Activated CD4-positive, alpha-beta T cell treated with anti-CD3 and anti-CD28 coated beads, Interleukin-2, amount 10 ng/mL, durations not matched to agents 7 days and 5 days (primary cell): ENCODE measurements at regions not wholly inside any gene's neighbourhood (a gene's known extent, or its start where the extent isn't known, plus 50 kb on each side); places are given as distances from the start of the nearest gene placed in this dataset.

Source experiments
- CTCF ChIA-PET: fragments of 350-600 bp; sonication (Branson Sonifier 250); formaldehyde crosslinking; loops from one replicate; lab custom pipeline; 2021; ENCODE audit warnings: antibody characterized with exemption; lab: Charles Lee
- POLR2A ChIA-PET: fragments of 350-600 bp; sonication (Branson Sonifier 250); formaldehyde crosslinking; loops from one replicate; lab custom pipeline; 2021; ENCODE audit warnings: antibody characterized with exemption; lab: Charles Lee
- DNase-seq: peaks from one replicate; pipeline ENCODE4 v3.0.0-alpha.2; 2020
- H3K27ac Mint-ChIP-seq: one replicate; pipeline ENCODE4 v1.8.0; 2021; ENCODE audit warnings: mild to moderate bottlenecking, moderate library complexity, mixed read lengths
- H3K27me3 Mint-ChIP-seq: one replicate; pipeline ENCODE4 v1.8.0; 2021; ENCODE audit warnings: mixed read lengths
- H3K36me3 Mint-ChIP-seq: one replicate; pipeline ENCODE4 v1.8.0; 2021; ENCODE audit warnings: low read depth, mixed read lengths
- H3K4me1 Mint-ChIP-seq: one replicate; pipeline ENCODE4 v1.8.0; 2021; ENCODE audit warnings: mixed read lengths
- H3K4me3 Mint-ChIP-seq: one replicate; pipeline ENCODE4 v1.8.0; 2021; ENCODE audit warnings: mild to moderate bottlenecking, moderate library complexity, mixed read lengths
- H3K9me3 Mint-ChIP-seq: one replicate; pipeline ENCODE4 v1.8.0; 2021; ENCODE audit warnings: mixed read lengths

DNA sequence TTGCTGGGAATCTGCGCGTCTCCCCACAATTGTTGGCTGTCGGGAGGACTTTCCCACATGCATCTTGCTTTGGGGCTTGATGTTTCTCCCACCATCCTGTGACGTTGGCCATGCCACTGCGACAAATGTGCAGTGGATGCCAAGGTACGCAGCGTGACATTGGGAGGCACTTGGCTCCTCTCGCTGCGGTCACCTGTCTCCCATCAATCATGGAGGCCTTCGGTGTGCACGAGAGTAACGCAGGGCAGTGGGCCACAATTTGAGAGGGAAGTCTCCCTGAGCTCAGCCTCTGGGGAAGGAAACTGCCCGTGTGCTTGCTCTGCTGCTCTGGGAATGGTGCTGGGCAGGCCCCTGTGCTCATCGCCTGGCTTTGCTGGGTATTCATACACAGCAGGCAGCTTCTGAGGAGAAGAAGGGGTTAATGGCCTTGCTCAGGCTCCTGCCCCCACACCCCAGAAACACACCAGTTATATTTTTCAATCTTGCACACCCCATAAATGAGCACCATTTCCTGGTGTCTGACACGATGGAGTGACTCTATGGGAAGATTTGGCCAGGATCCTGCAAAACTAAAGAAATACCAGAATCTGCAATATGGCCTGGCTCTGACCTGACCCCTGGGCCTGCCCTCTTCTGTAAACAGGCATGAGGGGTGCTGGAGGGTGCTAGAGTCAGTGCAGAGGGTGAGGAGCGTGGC, 153.5 kb downstream of the ADAMTS15 start:
- Mint-ChIP-seq H3K9me3 (no peaks in the 10 kb centered on the region), H3K4me3 (no peak overlapping the region), H3K27ac (no peak overlapping the region), H3K27me3 (no peaks in the 10 kb centered on the region), H3K36me3 (no peaks in the 10 kb centered on the region), H3K4me1 (no peaks in the 10 kb centered on the region)
- DNase-seq, result no peak
- CTCF ChIA-PET, result no interaction called here
- POLR2A ChIA-PET, result no interaction called here

DNA sequence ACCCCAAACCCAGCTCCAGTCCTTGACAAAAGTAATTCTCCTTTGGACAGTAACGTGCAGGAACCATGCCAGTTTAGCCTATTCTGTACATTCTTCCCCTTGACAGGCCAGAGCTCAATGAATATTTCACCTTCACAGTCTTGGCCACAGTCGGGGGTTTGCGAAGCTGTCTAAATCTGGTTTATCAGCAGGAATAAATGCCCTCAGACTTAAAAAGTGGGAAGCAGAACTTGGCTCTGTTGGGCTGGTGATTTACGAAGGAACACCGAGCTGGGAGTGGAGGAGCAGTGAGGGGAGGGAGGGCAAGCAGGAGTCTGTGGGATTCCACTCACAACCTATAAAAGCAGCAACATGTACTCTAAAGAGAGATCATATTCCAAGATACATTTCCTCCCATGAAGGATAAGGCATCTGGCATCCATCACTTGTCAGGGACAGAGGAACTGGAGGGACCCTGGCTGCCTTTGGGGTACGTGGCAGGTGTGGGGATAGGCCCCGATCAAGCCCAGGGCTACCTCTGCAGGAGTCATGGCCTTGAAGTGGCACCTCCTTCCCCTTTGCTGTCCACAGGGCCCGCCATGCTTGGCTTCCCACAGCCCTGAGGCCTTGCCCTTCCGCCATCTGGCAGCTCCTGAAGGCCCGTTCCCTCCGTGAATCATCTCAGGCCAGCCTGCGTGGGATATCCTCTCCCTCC, 154.3 kb downstream of the ADAMTS15 start:
- Mint-ChIP-seq H3K27ac (no peak overlapping the region), H3K27me3 (no peaks in the 10 kb centered on the region), H3K36me3 (no peaks in the 10 kb centered on the region), H3K9me3 (no peaks in the 10 kb centered on the region), H3K4me3 (no peak overlapping the region), H3K4me1 (no peaks in the 10 kb centered on the region)
- ChIA-PET CTCF (no interaction called here), POLR2A (no interaction called here)
- DNase-seq, result no peak

DNA sequence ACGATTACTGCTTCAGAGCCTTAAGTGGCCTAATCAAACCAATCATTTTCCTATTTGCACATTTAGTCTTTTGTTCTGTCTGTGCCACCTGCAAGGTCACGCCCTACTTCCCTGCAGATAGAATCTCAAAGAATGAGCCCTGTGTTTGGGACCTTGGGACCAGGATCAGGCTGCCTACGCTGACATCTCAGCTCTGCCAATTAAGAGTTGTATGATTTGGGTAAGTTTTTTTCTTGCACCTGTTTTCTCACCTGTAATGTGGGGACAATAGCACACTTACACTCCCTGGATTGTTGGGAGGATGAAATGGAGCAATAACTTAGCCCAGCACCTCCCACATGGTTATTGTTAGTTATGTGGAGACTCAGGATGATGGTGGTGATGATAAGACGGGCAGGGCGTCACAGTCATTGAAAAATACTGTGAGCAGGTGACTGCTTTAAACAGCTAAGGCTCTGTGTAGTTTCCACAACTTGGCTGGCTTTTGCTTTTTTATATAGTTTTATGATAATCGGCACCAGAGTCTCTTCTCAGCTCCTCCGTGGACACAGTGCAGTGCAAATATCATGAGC, 155.0 kb downstream of the ADAMTS15 start:
- ChIA-PET POLR2A (no interaction called here), CTCF (no interaction called here)
- no peak for DNase-seq
- no peak overlapping the region for H3K4me3 Mint-ChIP-seq
- H3K27me3 Mint-ChIP-seq, result no peaks in the 10 kb centered on the region
- H3K9me3 Mint-ChIP-seq, result no peaks in the 10 kb centered on the region
- no peaks in the 10 kb centered on the region for H3K4me1 Mint-ChIP-seq
- H3K36me3 Mint-ChIP-seq, result no peaks in the 10 kb centered on the region
- no peak overlapping the region for H3K27ac Mint-ChIP-seq

DNA sequence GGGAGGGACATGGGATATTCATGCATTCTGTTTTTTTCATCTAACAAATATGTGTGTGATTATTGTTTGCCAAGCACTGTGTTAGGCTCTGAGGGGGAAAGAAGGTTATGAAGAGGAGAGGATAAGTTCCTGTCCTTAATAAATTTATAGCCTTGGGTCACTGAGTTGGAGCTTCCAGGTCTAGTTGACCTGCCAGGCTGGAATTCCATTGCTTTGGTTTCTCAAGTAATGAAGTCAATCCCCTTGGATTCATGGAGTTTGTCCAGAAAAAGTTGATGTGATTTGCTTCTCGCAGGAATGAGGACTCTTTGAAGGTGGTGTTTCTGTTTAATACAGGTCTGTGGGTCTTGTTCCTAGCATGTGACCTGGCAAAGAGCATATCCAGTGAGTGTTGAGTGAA, 156.2 kb downstream of the ADAMTS15 start:
- Mint-ChIP-seq H3K27me3 (no peaks in the 10 kb centered on the region), H3K4me1 (no peaks in the 10 kb centered on the region), H3K36me3 (no peaks in the 10 kb centered on the region), H3K4me3 (no peak overlapping the region), H3K9me3 (no peaks in the 10 kb centered on the region), H3K27ac (no peak overlapping the region)
- DNase-seq, result no peak
- POLR2A ChIA-PET, result no interaction called here
- CTCF ChIA-PET, result no interaction called here

DNA sequence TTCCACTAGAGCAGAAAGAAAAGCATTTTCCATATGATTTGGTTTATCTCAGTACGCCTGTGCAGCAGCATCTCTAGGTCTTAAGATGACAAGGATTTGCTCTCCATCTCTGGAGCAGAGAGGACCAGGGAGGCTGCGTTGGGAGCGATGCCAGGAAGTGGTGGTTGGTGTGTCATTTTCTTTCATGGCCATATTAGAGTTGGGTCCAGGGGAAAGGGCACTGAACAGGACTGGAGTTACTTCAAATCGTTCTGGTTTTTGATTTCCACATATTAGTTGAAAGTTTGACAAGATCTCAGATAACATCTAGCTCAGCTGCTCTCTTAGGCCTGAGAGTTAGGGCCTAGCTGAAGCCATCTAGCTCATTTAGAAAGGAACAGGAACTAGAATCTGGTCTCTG, 157.7 kb downstream of the ADAMTS15 start:
- ChIA-PET POLR2A (no interaction called here), CTCF (no interaction called here)
- no peaks in the 10 kb centered on the region for H3K36me3 Mint-ChIP-seq
- H3K4me1 Mint-ChIP-seq, result no peaks in the 10 kb centered on the region
- no peak overlapping the region for H3K27ac Mint-ChIP-seq
- H3K27me3 Mint-ChIP-seq, result no peaks in the 10 kb centered on the region
- no peak overlapping the region for H3K4me3 Mint-ChIP-seq
- no peak for DNase-seq
- H3K9me3 Mint-ChIP-seq, result no peaks in the 10 kb centered on the region

DNA sequence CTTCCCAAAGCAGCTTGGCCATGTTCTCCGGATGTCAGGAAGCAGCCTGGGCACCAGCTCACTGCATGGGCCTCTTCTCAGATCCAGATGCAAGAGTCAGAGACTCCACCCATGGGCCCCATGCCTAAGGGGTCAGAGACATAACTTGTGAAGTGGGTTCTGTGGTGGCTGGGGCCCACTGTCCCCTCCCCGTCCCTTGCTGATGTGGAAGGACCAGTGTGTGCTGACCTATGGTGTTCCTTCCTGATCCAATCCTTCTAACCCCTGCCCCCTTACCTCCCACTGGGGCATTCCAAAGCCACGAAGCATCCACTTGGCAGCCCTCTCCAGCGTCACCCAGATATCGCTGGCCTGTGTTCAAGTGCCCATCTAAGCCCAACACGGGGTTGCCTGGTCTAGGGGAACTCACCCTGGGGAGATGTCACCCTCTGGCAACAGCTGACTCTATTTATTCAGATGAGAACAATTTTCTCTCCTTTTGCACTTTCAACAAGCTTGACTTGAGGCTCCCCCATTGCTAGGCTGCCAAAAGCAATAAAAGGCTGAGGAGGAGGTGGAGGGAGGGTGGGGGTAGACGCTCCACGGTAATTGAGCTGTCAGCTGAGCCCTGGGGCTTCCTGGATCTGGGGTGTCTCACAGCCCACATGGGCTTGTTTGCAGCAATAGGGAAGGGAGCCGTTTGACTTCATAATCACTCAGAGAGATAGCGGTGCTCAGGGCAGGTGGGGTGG, 158.5 kb downstream of the ADAMTS15 start:
- ChIA-PET POLR2A (no interaction called here), CTCF (no interaction called here)
- Mint-ChIP-seq H3K4me3 (no peak overlapping the region), H3K27me3 (no peaks in the 10 kb centered on the region), H3K9me3 (no peaks in the 10 kb centered on the region), H3K4me1 (no peaks in the 10 kb centered on the region), H3K36me3 (no peaks in the 10 kb centered on the region), H3K27ac (no peak overlapping the region)
- DNase-seq, result no peak

DNA sequence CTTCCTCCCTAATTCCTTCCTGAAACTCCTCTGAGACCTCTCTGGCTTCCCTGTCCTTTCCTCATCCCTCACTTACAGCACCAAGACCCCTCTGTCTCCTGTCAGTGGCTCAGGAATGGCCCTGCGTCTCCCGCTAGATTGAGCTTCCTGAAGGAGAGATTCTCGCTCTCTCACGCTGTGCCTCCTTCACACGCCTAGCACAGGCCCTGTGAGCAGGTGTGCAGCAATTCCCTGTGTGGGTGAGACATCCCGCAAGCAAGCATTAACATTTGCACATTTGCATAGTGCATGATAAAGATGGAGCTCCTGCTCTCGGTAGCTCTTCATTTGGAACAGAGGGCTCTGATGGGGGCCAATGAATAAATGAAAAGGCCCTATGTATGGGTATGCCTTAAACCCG, 159.8 kb downstream of the ADAMTS15 start:
- ChIA-PET CTCF (interaction anchor here (0.9 to 1.7 kb wide), 3 partner anchors 16 to 52 kb away, joined by 3 read pairs; no protein-coding TSS in a partner anchor), POLR2A (no interaction called here)
- no peaks in the 10 kb centered on the region for H3K36me3 Mint-ChIP-seq
- no peak overlapping the region for H3K4me3 Mint-ChIP-seq
- DNase-seq, result no peak
- H3K27me3 Mint-ChIP-seq, result no peaks in the 10 kb centered on the region
- H3K9me3 Mint-ChIP-seq, result no peaks in the 10 kb centered on the region
- no peaks in the 10 kb centered on the region for H3K4me1 Mint-ChIP-seq
- H3K27ac Mint-ChIP-seq, result no peak overlapping the region

DNA sequence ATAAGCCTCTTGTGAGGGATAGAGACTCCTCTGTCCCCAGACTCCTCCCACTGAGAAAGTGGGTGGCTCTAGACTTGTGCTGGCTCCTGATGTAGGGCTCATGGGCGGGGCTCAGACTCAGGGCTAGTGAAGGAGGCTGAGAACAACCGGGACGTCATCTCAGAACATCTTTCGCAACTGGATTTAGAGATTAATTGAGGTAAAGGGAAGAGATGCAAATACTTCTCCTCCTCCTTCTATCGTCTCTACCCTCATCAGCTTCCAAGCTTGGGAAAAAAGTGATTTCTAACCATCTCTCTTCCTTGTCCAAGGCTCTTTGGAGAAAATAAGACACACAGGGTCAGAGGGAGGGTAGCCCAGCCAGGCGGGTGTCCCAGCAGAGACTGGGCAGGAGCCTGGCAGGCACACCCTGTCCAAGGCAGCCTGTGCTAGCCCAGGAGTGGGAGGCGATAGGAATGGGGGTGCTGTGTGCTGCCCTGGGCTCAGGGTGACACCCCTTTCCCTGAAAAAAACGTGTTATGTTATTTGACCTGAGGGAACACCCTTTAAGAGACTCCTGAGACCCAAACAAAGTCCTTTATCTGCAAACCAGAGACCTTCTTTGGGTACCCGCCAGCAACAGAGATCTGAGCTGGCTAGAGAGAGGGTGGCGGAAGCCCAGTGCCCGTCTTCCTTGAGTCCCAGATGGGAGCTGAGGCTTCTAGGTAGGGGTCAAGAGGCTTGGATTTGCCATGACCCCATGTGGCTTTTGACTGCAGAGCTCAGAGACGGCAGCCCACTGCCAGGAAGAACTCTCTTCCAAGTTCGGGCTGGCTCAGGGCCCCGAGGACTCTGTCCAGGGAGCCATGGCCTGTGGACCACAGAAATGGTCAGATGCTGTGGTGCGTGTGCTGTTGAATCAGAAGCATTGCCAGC, 160.9 kb downstream of the ADAMTS15 start:
- ChIA-PET CTCF (interaction anchor here (1.0 to 1.7 kb wide), 2 partner anchors 22 to 53 kb away, joined by 3 read pairs; no protein-coding TSS in a partner anchor), POLR2A (no interaction called here)
- Mint-ChIP-seq H3K27me3 (no peaks in the 10 kb centered on the region), H3K9me3 (no peaks in the 10 kb centered on the region), H3K36me3 (no peaks in the 10 kb centered on the region), H3K4me1 (no peaks in the 10 kb centered on the region), H3K4me3 (no peak overlapping the region), H3K27ac (no peak overlapping the region)
- no peak for DNase-seq

DNA sequence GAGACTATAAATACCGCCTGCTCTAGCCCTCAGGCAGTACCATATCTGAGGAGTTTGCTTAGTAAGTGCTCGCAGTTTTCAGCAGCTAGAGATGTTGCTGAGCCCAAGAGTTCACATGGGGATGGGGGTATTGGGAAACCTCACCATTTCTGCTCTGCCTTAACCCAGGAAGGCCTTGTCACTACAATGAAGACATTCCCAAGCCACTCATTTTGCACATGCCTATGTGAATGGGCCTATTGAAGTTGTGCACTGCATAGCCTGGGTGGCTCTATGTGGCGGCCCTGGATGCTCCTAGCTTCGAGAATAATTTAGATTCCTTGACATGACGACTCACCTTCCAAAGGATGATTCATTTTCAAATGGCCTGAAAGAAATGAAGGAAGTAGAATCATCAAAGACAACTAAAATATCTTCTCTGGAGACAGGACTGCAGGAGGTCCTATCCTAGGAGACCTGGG, 163.4 kb downstream of the ADAMTS15 start:
- no peaks in the 10 kb centered on the region for H3K36me3 Mint-ChIP-seq
- ChIA-PET CTCF (no interaction called here), POLR2A (no interaction called here)
- DNase-seq, result no peak
- no peaks in the 10 kb centered on the region for H3K4me1 Mint-ChIP-seq
- H3K9me3 Mint-ChIP-seq, result no peaks in the 10 kb centered on the region
- H3K27me3 Mint-ChIP-seq, result no peaks in the 10 kb centered on the region
- H3K4me3 Mint-ChIP-seq, result no peak overlapping the region
- no peak overlapping the region for H3K27ac Mint-ChIP-seq

DNA sequence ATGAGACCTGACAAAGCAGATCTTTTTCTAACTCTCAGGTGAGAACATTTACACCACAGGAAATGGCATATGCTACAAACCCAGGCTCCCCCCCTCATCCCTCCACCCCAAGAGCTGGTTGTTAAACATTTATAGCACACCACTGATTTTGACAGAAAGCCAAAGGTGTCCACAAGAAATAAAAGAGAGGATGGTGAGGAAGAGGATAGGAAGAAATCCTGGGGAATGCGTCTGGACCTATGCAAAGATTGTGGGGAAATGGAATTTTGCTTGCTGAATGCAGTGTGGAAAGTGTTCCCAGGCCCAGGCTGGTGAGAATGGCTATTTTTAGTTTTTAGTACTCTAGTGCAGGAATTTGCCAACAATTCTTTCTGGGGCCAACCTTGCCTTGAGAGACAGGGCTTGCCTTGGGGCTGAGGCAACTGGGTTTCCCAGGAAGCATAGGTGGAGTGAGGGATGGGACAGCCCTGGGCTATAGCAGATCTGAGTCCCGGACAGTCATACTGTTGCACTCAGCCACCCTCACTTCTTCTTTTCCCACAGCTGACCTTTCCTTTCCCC, 163.9 kb downstream of the ADAMTS15 start:
- H3K9me3 Mint-ChIP-seq, result no peaks in the 10 kb centered on the region

DNA sequence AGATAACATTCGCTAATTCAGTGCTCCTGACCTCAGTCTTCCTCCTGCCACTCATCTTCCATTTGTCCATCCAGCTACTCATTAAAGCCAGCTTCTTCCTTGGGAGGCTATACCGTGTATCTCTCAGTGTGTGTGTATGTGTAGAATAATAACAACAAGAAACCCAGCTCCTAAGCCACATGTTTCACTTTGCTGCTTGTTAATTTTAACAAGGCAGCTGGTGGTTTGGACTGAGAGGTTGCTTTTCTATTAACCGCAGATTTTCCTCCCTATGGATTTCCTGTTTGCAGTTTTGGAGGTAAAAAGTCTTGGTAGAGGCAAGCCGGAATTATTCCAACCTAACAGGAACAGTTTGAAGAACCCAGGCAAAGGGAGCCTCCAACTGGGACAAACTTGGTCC, 165.0 kb downstream of the ADAMTS15 start:
- POLR2A ChIA-PET, result no interaction called here
- H3K27ac Mint-ChIP-seq, result no peak overlapping the region
- CTCF ChIA-PET, result interaction anchor here (1.0 kb wide), 1 partner anchor 37 kb away, joined by 4 read pairs; no protein-coding TSS in a partner anchor
- H3K9me3 Mint-ChIP-seq, result no peaks in the 10 kb centered on the region
- peaks cover 3% of the 10 kb centered on the region for H3K27me3 Mint-ChIP-seq
- no peak overlapping the region for H3K4me3 Mint-ChIP-seq
- no peak for DNase-seq
- H3K4me1 Mint-ChIP-seq, result no peaks in the 10 kb centered on the region
- no peaks in the 10 kb centered on the region for H3K36me3 Mint-ChIP-seq

More for the DNA sequence above, 163.9 kb downstream of the ADAMTS15 start:
- Mint-ChIP-seq H3K4me3 (no peak overlapping the region), H3K4me1 (no peaks in the 10 kb centered on the region), H3K36me3 (no peaks in the 10 kb centered on the region), H3K27ac (no peak overlapping the region), H3K27me3 (no peaks in the 10 kb centered on the region)
- POLR2A ChIA-PET, result no interaction called here
- DNase-seq, result no peak
- CTCF ChIA-PET, result interaction anchor here (1.0 kb wide), 1 partner anchor 38 kb away, joined by 4 read pairs; no protein-coding TSS in a partner anchor

DNA sequence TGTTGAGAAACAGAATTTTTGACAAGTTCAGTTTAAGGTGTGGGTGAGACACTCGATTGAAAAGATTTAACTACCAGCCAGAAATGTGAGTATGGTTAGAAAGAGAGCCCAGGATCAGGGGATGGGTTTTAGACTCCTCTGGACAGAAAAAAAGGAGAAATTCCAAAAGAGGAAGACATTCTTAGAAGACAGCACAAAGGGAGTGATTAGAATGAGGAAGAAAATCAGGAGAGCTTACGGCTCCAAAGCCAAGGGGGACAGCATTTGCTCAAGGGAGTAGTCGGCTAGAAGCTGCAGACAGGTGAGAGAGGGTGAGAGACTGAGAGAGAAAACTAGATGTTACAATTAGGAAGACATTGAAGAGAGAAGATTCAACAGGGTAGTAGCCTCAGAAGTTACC, 166.1 kb downstream of the ADAMTS15 start:
- no peak overlapping the region for H3K27ac Mint-ChIP-seq
- DNase-seq, result no peak
- ChIA-PET POLR2A (no interaction called here), CTCF (no interaction called here)
- H3K27me3 Mint-ChIP-seq, result peaks cover 6% of the 10 kb centered on the region
- no peaks in the 10 kb centered on the region for H3K36me3 Mint-ChIP-seq
- no peaks in the 10 kb centered on the region for H3K4me1 Mint-ChIP-seq
- H3K4me3 Mint-ChIP-seq, result no peak overlapping the region
- no peaks in the 10 kb centered on the region for H3K9me3 Mint-ChIP-seq
